Hepatocyte (in vitro differentiated cells): ENCODE measurements at regions not wholly inside any gene's neighbourhood (a gene's known extent, or its start where the extent isn't known, plus 50 kb on each side); places are given as distances from the start of the nearest gene placed in this dataset.

ENCODE experiments used
- EZH2 ChIP-seq: fragments of 200-600 bp; sonication (generic); IDR thresholded peaks from 2 replicates; pipeline ENCODE4 v1.6.1; 2016; ENCODE audit warnings: antibody characterized with exemption, mild to moderate bottlenecking, borderline replicate concordance
- TF ChIP-seq, protein P1 (sequence below): fragments of 200-600 bp; sonication (generic); IDR thresholded peaks from 2 replicates; pipeline ENCODE4 v1.5.1; 2016; ENCODE audit warnings: antibody characterized with exemption, mild to moderate bottlenecking; ENCODE audit not compliant: poor library complexity

GRCh38 chr1:209491496-209491895 lies 92.0 kb upstream of the CAMK1G start:
- TF ChIP-seq EZH2, result no peak
- TF ChIP-seq, protein P1, sequence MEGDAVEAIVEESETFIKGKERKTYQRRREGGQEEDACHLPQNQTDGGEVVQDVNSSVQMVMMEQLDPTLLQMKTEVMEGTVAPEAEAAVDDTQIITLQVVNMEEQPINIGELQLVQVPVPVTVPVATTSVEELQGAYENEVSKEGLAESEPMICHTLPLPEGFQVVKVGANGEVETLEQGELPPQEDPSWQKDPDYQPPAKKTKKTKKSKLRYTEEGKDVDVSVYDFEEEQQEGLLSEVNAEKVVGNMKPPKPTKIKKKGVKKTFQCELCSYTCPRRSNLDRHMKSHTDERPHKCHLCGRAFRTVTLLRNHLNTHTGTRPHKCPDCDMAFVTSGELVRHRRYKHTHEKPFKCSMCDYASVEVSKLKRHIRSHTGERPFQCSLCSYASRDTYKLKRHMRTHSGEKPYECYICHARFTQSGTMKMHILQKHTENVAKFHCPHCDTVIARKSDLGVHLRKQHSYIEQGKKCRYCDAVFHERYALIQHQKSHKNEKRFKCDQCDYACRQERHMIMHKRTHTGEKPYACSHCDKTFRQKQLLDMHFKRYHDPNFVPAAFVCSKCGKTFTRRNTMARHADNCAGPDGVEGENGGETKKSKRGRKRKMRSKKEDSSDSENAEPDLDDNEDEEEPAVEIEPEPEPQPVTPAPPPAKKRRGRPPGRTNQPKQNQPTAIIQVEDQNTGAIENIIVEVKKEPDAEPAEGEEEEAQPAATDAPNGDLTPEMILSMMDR, result no peak
